ENCODE measurements at regions not wholly inside any gene's neighbourhood (a gene's known extent, or its start where the extent isn't known, plus 50 kb on each side); places are given as distances from the start of the nearest gene placed in this dataset.

- H3K9me3 Mint-ChIP-seq (ENCODE audit: unreplicated experiment) = no peaks in the 10 kb centered on the region
These were observed 307.9 kb upstream of the IGFBP7 start for GRCh38 chr4:57418133-57418532.

GRCh38 chr4:57412259-57413054, 302.3 kb upstream of the IGFBP7 start:
- no peak overlapping the region for H3K4me3 Mint-ChIP-seq (ENCODE audit: unreplicated experiment)
- no peaks in the 10 kb centered on the region for H3K36me3 Mint-ChIP-seq (ENCODE audit: unreplicated experiment)
- no peak overlapping the region for H3K27ac Mint-ChIP-seq (ENCODE audit: unreplicated experiment)
- TF ChIP-seq CTCF (IDR thresholded peaks at IDR 0.05; ENCODE audit: partially characterized antibody, unreplicated experiment) = no peak
- no peaks in the 10 kb centered on the region for H3K27me3 Mint-ChIP-seq (ENCODE audit: unreplicated experiment)
- no peak for DNase-seq
- no peaks in the 10 kb centered on the region for H3K4me1 Mint-ChIP-seq (ENCODE audit: low read depth, unreplicated experiment)
- H3K9me3 Mint-ChIP-seq (ENCODE audit: unreplicated experiment) = no peaks in the 10 kb centered on the region

More at GRCh38 chr4:57418133-57418532, 307.9 kb upstream of the IGFBP7 start:
- Mint-ChIP-seq H3K4me3 (ENCODE audit: unreplicated experiment) (no peak overlapping the region), H3K27ac (ENCODE audit: unreplicated experiment) (no peak overlapping the region), H3K27me3 (ENCODE audit: unreplicated experiment) (no peaks in the 10 kb centered on the region), H3K36me3 (ENCODE audit: unreplicated experiment) (peaks cover 12% of the 10 kb centered on the region), H3K4me1 (ENCODE audit: low read depth, unreplicated experiment) (no peaks in the 10 kb centered on the region)
- no peak for TF ChIP-seq CTCF (IDR thresholded peaks at IDR 0.05; ENCODE audit: partially characterized antibody, unreplicated experiment)
- DNase-seq = no peak

GRCh38 chr4:57410331-57411052, 300.3 kb upstream of the IGFBP7 start:
- no peak overlapping the region for H3K4me3 Mint-ChIP-seq (ENCODE audit: unreplicated experiment)
- DNase-seq = no peak
- no peaks in the 10 kb centered on the region for H3K27me3 Mint-ChIP-seq (ENCODE audit: unreplicated experiment)
- no peaks in the 10 kb centered on the region for H3K9me3 Mint-ChIP-seq (ENCODE audit: unreplicated experiment)
- H3K27ac Mint-ChIP-seq (ENCODE audit: unreplicated experiment) = no peak overlapping the region
- no peaks in the 10 kb centered on the region for H3K4me1 Mint-ChIP-seq (ENCODE audit: low read depth, unreplicated experiment)
- no peak for TF ChIP-seq CTCF (IDR thresholded peaks at IDR 0.05; ENCODE audit: partially characterized antibody, unreplicated experiment)
- H3K36me3 Mint-ChIP-seq (ENCODE audit: unreplicated experiment) = no peaks in the 10 kb centered on the region

- Mint-ChIP-seq H3K4me1 (ENCODE audit: low read depth, unreplicated experiment) (no peaks in the 10 kb centered on the region), H3K27ac (ENCODE audit: unreplicated experiment) (no peak overlapping the region), H3K27me3 (ENCODE audit: unreplicated experiment) (peaks cover 1% of the 10 kb centered on the region), H3K36me3 (ENCODE audit: unreplicated experiment) (no peaks in the 10 kb centered on the region), H3K9me3 (ENCODE audit: unreplicated experiment) (no peaks in the 10 kb centered on the region), H3K4me3 (ENCODE audit: unreplicated experiment) (no peak overlapping the region)
- DNase-seq = no peak
- TF ChIP-seq CTCF (IDR thresholded peaks at IDR 0.05; ENCODE audit: partially characterized antibody, unreplicated experiment) = no peak
These were observed 295.2 kb upstream of the IGFBP7 start for GRCh38 chr4:57405359-57405758.

- H3K36me3 Mint-ChIP-seq (ENCODE audit: unreplicated experiment) = no peaks in the 10 kb centered on the region
- H3K4me1 Mint-ChIP-seq (ENCODE audit: low read depth, unreplicated experiment) = no peaks in the 10 kb centered on the region
- no peak for TF ChIP-seq CTCF (IDR thresholded peaks at IDR 0.05; ENCODE audit: partially characterized antibody, unreplicated experiment)
- peaks cover 1% of the 10 kb centered on the region for H3K27me3 Mint-ChIP-seq (ENCODE audit: unreplicated experiment)
- no peak overlapping the region for H3K4me3 Mint-ChIP-seq (ENCODE audit: unreplicated experiment)
- DNase-seq = no peak
- H3K9me3 Mint-ChIP-seq (ENCODE audit: unreplicated experiment) = no peaks in the 10 kb centered on the region
- no peak overlapping the region for H3K27ac Mint-ChIP-seq (ENCODE audit: unreplicated experiment)
These were observed 294.3 kb upstream of the IGFBP7 start for GRCh38 chr4:57404483-57404882.
